Smooth muscle cell (in vitro differentiated cells): ENCODE measurements at regions not wholly inside any gene's neighbourhood (a gene's known extent, or its start where the extent isn't known, plus 50 kb on each side); places are given as distances from the start of the nearest gene placed in this dataset.

ENCODE experiments used
- DNase-seq: peaks from one replicate; lab custom pipeline; 2025; ENCODE audit not compliant: unreplicated experiment; lab: John Stamatoyannopoulos, UW
- H2AFZ ChIP-seq: fragments of 200-600 bp; sonication (generic); 2 replicates; pipeline ENCODE4 v1.6.0; 2016; ENCODE audit warnings: antibody characterized with exemption, low read depth, mild to moderate bottlenecking
- H3F3A ChIP-seq: fragments of 200-600 bp; sonication (generic); 2 replicates; pipeline ENCODE4 v1.6.0; 2017; ENCODE audit warnings: antibody characterized with exemption, low read depth
- H3K27ac ChIP-seq: fragments of 200-600 bp; sonication (generic); 2 replicates; pipeline ENCODE4 v1.5.1; 2016; ENCODE audit warnings: low read depth, mild to moderate bottlenecking
- H3K27me3 ChIP-seq: fragments of 200-600 bp; sonication (generic); 2 replicates; pipeline ENCODE4 v1.6.1; 2016; ENCODE audit warnings: low read depth, mild to moderate bottlenecking
- H3K36me3 ChIP-seq: fragments of 200-600 bp; sonication (generic); 2 replicates; pipeline ENCODE4 v1.5.1; 2016; ENCODE audit warnings: low read depth
- H3K4me1 ChIP-seq: fragments of 200-600 bp; sonication (generic); 2 replicates; pipeline ENCODE4 v1.5.1; 2016; ENCODE audit warnings: low read depth
- H3K4me2 ChIP-seq: fragments of 200-600 bp; sonication (generic); 2 replicates; pipeline ENCODE4 v1.6.0; 2016; ENCODE audit warnings: mild to moderate bottlenecking
- H3K4me3 ChIP-seq: fragments of 200-600 bp; sonication (generic); 2 replicates; pipeline ENCODE4 v1.5.1; 2016; ENCODE audit warnings: mild to moderate bottlenecking
- H3K79me2 ChIP-seq: fragments of 200-600 bp; sonication (generic); 2 replicates; pipeline ENCODE4 v1.6.0; 2016; ENCODE audit warnings: low read depth, mild to moderate bottlenecking
- H3K9ac ChIP-seq: fragments of 200-600 bp; sonication (generic); 2 replicates; pipeline ENCODE4 v1.6.0; 2016; ENCODE audit warnings: low read depth
- H3K9me3 ChIP-seq: fragments of 200-600 bp; sonication (generic); replicated peaks from 2 replicates; pipeline ENCODE4 v1.5.1; 2016; ENCODE audit warnings: low read depth
- H4K20me1 ChIP-seq: fragments of 200-600 bp; sonication (generic); 2 replicates; pipeline ENCODE4 v1.6.0; 2016; ENCODE audit warnings: low read depth
- WGBS: methylation state at CpG from one replicate; pipeline ENCODE4 v1.1.7; 2016; ENCODE audit warnings: low lambda C conversion rate; 5-methylcytosine and 5-hydroxymethylcytosine counted together
- TF ChIP-seq, protein P1 (sequence below): fragments of 200-600 bp; sonication (generic); IDR thresholded peaks from 2 replicates; pipeline ENCODE4 v1.5.1; 2017; ENCODE audit warnings: borderline replicate concordance, mild to moderate bottlenecking, antibody characterized with exemption; ENCODE audit not compliant: insufficient read depth, poor library complexity, severe bottlenecking

DNA sequence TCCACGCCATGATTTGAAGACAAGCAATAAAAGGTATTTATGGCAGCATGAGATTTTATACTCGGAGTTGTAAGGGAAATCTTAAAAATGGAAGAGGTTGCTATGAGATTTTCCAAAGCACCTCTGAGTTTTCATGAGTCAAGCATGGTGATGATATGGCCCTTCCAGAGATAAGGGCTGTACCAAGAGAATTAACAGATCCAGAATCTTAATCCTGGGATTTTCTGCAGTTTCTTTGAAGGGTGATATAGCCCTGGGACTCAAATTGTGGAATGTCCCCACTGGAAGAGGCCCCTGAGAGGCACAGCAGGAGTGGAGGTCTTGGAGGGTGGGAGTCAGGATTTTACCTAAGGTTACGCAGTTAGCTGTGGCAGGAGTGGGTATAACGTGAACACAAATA is 243.3 kb downstream of the ZNF621 start:
- Histone ChIP-seq H3K36me3 (no peaks in the 10 kb centered on the region), H3K27me3 (no peaks in the 10 kb centered on the region), H3K27ac (peak overlapping the region; percentile 94), H3F3A (peaks cover 17% of the 10 kb centered on the region), H2AFZ (no peak overlapping the region), H3K4me3 (no peak overlapping the region), H3K4me2 (peak overlapping the region; percentile 79), H3K9ac (peak overlapping the region; percentile 82), H3K79me2 (no peaks in the 10 kb centered on the region), H4K20me1 (no peaks in the 10 kb centered on the region), H3K9me3 (no peaks in the 10 kb centered on the region), H3K4me1 (no peaks in the 10 kb centered on the region)
- WGBS, result 19% methylated on average over 4 of the region's 4 CpGs
- TF ChIP-seq, protein P1, sequence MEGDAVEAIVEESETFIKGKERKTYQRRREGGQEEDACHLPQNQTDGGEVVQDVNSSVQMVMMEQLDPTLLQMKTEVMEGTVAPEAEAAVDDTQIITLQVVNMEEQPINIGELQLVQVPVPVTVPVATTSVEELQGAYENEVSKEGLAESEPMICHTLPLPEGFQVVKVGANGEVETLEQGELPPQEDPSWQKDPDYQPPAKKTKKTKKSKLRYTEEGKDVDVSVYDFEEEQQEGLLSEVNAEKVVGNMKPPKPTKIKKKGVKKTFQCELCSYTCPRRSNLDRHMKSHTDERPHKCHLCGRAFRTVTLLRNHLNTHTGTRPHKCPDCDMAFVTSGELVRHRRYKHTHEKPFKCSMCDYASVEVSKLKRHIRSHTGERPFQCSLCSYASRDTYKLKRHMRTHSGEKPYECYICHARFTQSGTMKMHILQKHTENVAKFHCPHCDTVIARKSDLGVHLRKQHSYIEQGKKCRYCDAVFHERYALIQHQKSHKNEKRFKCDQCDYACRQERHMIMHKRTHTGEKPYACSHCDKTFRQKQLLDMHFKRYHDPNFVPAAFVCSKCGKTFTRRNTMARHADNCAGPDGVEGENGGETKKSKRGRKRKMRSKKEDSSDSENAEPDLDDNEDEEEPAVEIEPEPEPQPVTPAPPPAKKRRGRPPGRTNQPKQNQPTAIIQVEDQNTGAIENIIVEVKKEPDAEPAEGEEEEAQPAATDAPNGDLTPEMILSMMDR, result no peak
- DNase-seq, result no peak

DNA sequence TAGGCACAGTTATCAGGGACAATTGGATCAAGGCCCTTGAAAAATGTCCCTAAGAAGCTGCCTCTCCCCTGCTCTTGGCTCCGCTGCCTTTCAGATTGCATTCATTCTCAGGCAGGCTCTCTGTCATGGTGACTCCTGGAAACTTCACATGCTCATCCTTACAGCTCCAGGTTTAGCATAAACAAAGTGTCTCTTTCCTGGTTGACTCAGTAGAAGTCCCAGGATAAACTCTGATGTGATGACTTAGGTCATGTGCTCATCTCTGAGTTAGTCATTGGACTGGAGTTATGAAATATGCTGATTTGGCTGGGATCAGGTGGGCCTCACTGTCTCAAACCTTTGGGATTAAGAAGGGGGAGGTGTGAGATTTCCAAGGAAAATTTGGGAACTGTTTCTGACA is 243.8 kb downstream of the ZNF621 start:
- Histone ChIP-seq H3K27ac (peak overlapping the region; percentile 94), H3K9ac (peak overlapping the region; percentile 82), H3K4me3 (no peak overlapping the region), H2AFZ (no peak overlapping the region), H3F3A (peaks cover 17% of the 10 kb centered on the region), H4K20me1 (no peaks in the 10 kb centered on the region), H3K4me1 (no peaks in the 10 kb centered on the region), H3K4me2 (peak overlapping the region; percentile 79), H3K36me3 (no peaks in the 10 kb centered on the region), H3K79me2 (no peaks in the 10 kb centered on the region), H3K27me3 (no peaks in the 10 kb centered on the region), H3K9me3 (no peaks in the 10 kb centered on the region)
- no peak for DNase-seq
- TF ChIP-seq, protein P1, result no peak
- WGBS, result 20% methylated on average over 1 of the region's 1 CpG

DNA sequence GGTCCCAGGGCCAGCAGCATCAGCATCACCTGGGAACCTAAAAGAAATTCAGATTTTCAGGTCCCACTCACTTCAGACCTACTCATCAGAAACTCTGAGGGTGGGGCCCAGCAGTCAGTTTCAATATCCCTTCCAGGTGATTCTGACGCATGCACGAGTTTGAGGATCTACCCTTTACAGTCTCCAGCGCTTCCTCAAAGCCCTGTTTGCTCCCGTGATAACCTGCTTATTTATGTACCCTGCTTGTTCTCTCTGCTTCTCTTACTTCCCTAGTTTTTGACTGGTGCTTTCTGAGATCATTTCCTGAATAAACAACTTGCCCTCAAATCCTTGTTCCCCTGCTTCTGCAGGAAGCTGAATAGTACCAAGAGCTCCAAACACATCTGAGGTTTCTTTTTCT is 245.3 kb downstream of the ZNF621 start:
- Histone ChIP-seq H3K9me3 (no peaks in the 10 kb centered on the region), H2AFZ (no peak overlapping the region), H3K4me3 (no peak overlapping the region), H3K9ac (no peak overlapping the region), H3K27me3 (no peaks in the 10 kb centered on the region), H3K27ac (peak overlapping the region; percentile 94), H3K4me2 (no peak overlapping the region), H3K4me1 (no peaks in the 10 kb centered on the region), H3F3A (peaks cover 17% of the 10 kb centered on the region), H3K79me2 (no peaks in the 10 kb centered on the region), H4K20me1 (no peaks in the 10 kb centered on the region), H3K36me3 (no peaks in the 10 kb centered on the region)
- no peak for DNase-seq
- TF ChIP-seq, protein P1, result no peak
- WGBS, result 71% methylated on average over 4 of the region's 4 CpGs

DNA sequence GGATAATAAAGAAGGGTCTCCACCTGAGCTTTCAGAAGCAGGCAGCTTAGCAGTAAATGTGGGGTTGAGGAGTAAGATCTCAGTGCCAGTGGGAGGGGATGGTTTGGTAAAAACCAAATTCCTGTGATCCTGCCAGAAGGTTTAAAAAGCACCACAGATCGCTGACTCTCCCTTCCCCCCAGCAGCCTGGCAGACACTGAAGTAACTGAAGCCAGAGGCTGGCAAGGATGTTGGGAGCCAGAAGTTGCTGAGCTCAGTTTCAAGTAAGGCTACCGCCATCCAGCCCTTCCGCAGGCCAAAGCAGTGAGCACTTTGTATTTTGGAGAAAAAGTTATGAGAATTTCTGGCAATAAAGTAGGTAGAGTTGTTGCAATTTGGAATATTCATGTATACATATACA is 246.4 kb downstream of the ZNF621 start:
- H3K4me1 ChIP-seq, result no peaks in the 10 kb centered on the region
- H3K27ac ChIP-seq, result no peak overlapping the region
- no peak overlapping the region for H3K4me2 ChIP-seq
- TF ChIP-seq, protein P1, result no peak
- no peaks in the 10 kb centered on the region for H3K79me2 ChIP-seq
- no peak for DNase-seq
- WGBS, result 87% methylated on average over 3 of the region's 3 CpGs
- no peaks in the 10 kb centered on the region for H3K9me3 ChIP-seq
- no peak overlapping the region for H3K9ac ChIP-seq
- H4K20me1 ChIP-seq, result no peaks in the 10 kb centered on the region
- H3K36me3 ChIP-seq, result no peaks in the 10 kb centered on the region
- no peak overlapping the region for H3K4me3 ChIP-seq
- no peaks in the 10 kb centered on the region for H3K27me3 ChIP-seq
- H3F3A ChIP-seq, result peaks cover 17% of the 10 kb centered on the region
- no peak overlapping the region for H2AFZ ChIP-seq
